ENCODE measurements at regions not wholly inside any gene's neighbourhood (a gene's known extent, or its start where the extent isn't known, plus 50 kb on each side); places are given as distances from the start of the nearest gene placed in this dataset.

DNA sequence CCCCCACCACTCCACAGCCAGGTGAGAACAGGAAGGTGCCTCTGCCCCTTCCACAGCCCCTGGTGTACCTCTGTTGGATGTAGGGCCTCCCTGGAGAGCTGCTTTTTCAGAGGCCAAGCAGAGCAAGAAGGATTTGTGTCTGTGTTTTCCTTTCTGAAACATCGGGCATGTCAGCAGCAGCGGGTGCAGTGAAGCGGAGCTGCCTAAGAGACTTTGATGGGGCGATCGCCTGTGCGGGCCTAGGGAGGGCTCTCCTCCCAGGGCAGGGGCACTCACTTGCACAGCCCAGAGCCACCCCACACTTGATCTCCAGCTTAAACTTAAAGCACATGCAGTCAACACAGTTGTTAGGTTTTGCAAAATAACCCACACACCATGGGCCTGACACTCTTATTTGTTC lies 324.7 kb downstream of the ACTR3B start:
- DNase-seq, result no peak
- intact Hi-C loops (cut with DNase I; ENCODE audit: low total_unique reads), result no loop called here
- WGBS, 5 donors, result 77 to 94% (median 92%) methylated on average over 6 of the region's 6 CpGs
- TF ChIP-seq POLR2AphosphoS5 (IDR thresholded peaks at IDR 0.05) (no peak), POLR2A (IDR thresholded peaks at IDR 0.05) (no peak), EP300 (IDR thresholded peaks at IDR 0.05) (no peak)
- TF ChIP-seq, protein P1, sequence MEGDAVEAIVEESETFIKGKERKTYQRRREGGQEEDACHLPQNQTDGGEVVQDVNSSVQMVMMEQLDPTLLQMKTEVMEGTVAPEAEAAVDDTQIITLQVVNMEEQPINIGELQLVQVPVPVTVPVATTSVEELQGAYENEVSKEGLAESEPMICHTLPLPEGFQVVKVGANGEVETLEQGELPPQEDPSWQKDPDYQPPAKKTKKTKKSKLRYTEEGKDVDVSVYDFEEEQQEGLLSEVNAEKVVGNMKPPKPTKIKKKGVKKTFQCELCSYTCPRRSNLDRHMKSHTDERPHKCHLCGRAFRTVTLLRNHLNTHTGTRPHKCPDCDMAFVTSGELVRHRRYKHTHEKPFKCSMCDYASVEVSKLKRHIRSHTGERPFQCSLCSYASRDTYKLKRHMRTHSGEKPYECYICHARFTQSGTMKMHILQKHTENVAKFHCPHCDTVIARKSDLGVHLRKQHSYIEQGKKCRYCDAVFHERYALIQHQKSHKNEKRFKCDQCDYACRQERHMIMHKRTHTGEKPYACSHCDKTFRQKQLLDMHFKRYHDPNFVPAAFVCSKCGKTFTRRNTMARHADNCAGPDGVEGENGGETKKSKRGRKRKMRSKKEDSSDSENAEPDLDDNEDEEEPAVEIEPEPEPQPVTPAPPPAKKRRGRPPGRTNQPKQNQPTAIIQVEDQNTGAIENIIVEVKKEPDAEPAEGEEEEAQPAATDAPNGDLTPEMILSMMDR (IDR thresholded peaks at IDR 0.05), result no peak
- no peaks in the 10 kb centered on the region for H3K4me1 ChIP-seq
- H3K4me3 ChIP-seq, result no peak overlapping the region
- H3K27ac ChIP-seq, result no peak overlapping the region
- H3K36me3 ChIP-seq, result no peaks in the 10 kb centered on the region
- H3K27me3 ChIP-seq, result no peaks in the 10 kb centered on the region
- H3K9me3 ChIP-seq, result no peaks in the 10 kb centered on the region

DNA sequence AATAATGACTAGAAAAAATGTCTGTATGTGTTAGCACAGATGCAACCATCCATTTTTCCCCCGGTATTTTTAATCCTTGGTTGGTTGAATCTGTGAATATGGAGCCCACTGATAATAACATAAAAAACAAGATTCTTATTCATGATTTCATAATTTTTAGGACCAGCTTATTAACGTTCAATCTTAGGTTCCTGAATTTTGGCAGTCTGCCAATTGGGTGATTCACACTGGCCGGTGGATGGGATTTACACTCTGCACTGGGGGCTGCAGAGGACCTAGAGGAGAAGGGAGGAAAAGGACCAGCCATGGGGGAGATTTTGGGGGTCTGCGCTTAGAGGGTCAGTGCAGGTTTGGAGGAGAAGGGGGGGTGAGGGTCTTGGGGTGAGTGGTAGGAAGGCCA lies 327.9 kb downstream of the ACTR3B start:
- no peaks in the 10 kb centered on the region for H3K4me1 ChIP-seq
- H3K27ac ChIP-seq, result no peak overlapping the region
- H3K4me3 ChIP-seq, result no peak overlapping the region
- DNase-seq, result no peak
- H3K9me3 ChIP-seq, result no peaks in the 10 kb centered on the region
- no peaks in the 10 kb centered on the region for H3K27me3 ChIP-seq
- intact Hi-C loops (cut with DNase I; ENCODE audit: low total_unique reads), result no loop called here
- no peaks in the 10 kb centered on the region for H3K36me3 ChIP-seq
- WGBS, 5 donors, result 52 to 60% (median 56%) methylated on average over 4 of the region's 4 CpGs
- TF ChIP-seq, protein P1 (IDR thresholded peaks at IDR 0.05), result no peak
- TF ChIP-seq POLR2AphosphoS5 (IDR thresholded peaks at IDR 0.05), result no peak
- no peak for TF ChIP-seq EP300 (IDR thresholded peaks at IDR 0.05)
- TF ChIP-seq POLR2A (IDR thresholded peaks at IDR 0.05), result no peak

DNA sequence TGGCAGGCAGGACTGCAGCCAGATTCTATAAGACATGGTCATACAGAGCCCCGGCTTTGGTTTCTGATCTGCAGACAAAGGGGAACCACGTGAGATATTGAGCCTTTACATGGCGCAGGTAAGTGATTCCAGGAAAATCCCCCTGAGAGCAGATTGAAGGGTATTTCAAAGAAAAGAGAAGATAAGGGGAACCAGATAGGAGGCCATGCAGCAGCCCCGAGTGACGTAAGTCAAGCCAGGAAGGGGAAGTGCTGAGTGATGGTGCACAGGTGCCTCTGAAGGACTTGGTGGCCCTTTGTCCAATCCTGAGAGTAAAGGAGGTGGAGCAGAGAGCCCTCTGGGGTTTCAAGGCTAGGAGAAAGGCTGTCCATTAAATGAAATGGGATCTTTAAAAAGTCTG lies 329.0 kb downstream of the ACTR3B start:
- 59 to 81% (median 74%) methylated on average over 5 of the region's 5 CpGs for WGBS, 5 donors
- Histone ChIP-seq H3K27me3 (no peaks in the 10 kb centered on the region), H3K4me3 (no peak overlapping the region), H3K9me3 (no peaks in the 10 kb centered on the region), H3K27ac (no peak overlapping the region), H3K4me1 (no peaks in the 10 kb centered on the region), H3K36me3 (no peaks in the 10 kb centered on the region)
- no peak for TF ChIP-seq POLR2AphosphoS5 (IDR thresholded peaks at IDR 0.05)
- TF ChIP-seq EP300 (IDR thresholded peaks at IDR 0.05), result no peak
- TF ChIP-seq POLR2A (IDR thresholded peaks at IDR 0.05), result no peak
- TF ChIP-seq, protein P1 (IDR thresholded peaks at IDR 0.05), result no peak
- DNase-seq, result no peak
- intact Hi-C loops (cut with DNase I; ENCODE audit: low total_unique reads), result no loop called here

DNA sequence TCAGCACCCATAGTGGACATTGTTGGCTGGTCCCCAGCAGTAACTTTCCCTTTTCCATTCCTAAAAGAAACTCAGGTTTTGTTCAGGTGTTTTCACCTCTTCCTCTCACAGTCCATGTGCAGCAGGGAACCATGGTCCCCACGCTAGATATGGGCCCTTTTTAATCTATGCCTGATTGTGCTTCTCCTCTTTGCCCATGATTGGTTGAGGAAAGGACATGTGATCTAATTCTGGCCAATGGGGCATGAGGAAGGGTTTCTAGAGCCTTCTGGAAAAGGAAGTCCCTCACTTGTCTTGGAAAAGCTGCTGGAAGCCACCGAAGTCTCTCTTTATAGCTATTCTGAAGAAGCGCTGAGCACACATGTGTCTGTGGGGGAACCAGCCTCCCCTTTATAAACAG lies 330.7 kb downstream of the ACTR3B start:
- 84 to 93% (median 87%) methylated on average over 3 of the region's 3 CpGs for WGBS, 5 donors
- intact Hi-C loops (cut with DNase I; ENCODE audit: low total_unique reads), result no loop called here
- no peak overlapping the region for H3K4me3 ChIP-seq
- no peak overlapping the region for H3K27ac ChIP-seq
- H3K4me1 ChIP-seq, result no peaks in the 10 kb centered on the region
- peaks cover 0 to 13% (median 3%) of the 10 kb centered on the region in 4 donors for H3K9me3 ChIP-seq
- no peaks in the 10 kb centered on the region for H3K27me3 ChIP-seq
- TF ChIP-seq POLR2AphosphoS5 (IDR thresholded peaks at IDR 0.05) (no peak), EP300 (IDR thresholded peaks at IDR 0.05) (no peak), POLR2A (IDR thresholded peaks at IDR 0.05) (no peak)
- TF ChIP-seq, protein P1 (IDR thresholded peaks at IDR 0.05), result no peak
- no peaks in the 10 kb centered on the region for H3K36me3 ChIP-seq
- DNase-seq, result no peak
